H9 (cell line): ENCODE measurements at regions not wholly inside any gene's neighbourhood (a gene's known extent, or its start where the extent isn't known, plus 50 kb on each side); places are given as distances from the start of the nearest gene placed in this dataset.

Experiments
- DNase-seq: peaks from one replicate; pipeline ENCODE4 v3.0.0-alpha.2; 2017
- H2AFZ ChIP-seq: one replicate; pipeline ENCODE4 v1.6.1; 2013; ENCODE audit warnings: mild to moderate bottlenecking, low read length, control low read depth, moderate library complexity
- H2AK5ac ChIP-seq: 2 replicates; pipeline ENCODE4 v1.6.1; 2013; ENCODE audit warnings: low read length, control low read depth, mixed read lengths; ENCODE audit not compliant: insufficient read length
- H2BK120ac ChIP-seq: one replicate; pipeline ENCODE4 v1.6.1; 2013; ENCODE audit warnings: low read depth, mild to moderate bottlenecking, low read length, control low read depth, inconsistent platforms; ENCODE audit not compliant: poor library complexity, severe bottlenecking
- H2BK12ac ChIP-seq: 2 replicates; pipeline ENCODE4 v1.6.1; 2013; ENCODE audit warnings: low read length, control low read depth, mixed read lengths, low read depth; ENCODE audit not compliant: insufficient read length
- H2BK15ac ChIP-seq: 2 replicates; pipeline ENCODE4 v1.6.1; 2013; ENCODE audit warnings: low read depth, low read length, control low read depth
- H2BK20ac ChIP-seq: one replicate; pipeline ENCODE4 v1.6.1; 2013; ENCODE audit warnings: low read depth, mild to moderate bottlenecking, low read length, control low read depth, inconsistent platforms; ENCODE audit not compliant: poor library complexity, severe bottlenecking
- H2BK5ac ChIP-seq: 2 replicates; pipeline ENCODE4 v1.6.1; 2013; ENCODE audit warnings: low read length, control low read depth, mixed read lengths; ENCODE audit not compliant: insufficient read length
- H3K14ac ChIP-seq: 2 replicates; pipeline ENCODE4 v1.6.1; 2013; ENCODE audit warnings: low read length, control low read depth; ENCODE audit not compliant: insufficient read depth
- H3K18ac ChIP-seq: 2 replicates; pipeline ENCODE4 v1.6.1; 2013; ENCODE audit warnings: low read depth, mild to moderate bottlenecking, mixed read lengths, low read length, control low read depth; ENCODE audit not compliant: insufficient read length
- H3K23ac ChIP-seq: 2 replicates; pipeline ENCODE4 v1.6.1; 2013; ENCODE audit warnings: low read length, control low read depth, mixed read lengths, low read depth; ENCODE audit not compliant: insufficient read length
- H3K23me2 ChIP-seq: 2 replicates; pipeline ENCODE4 v1.6.1; 2013; ENCODE audit warnings: low read depth, mild to moderate bottlenecking, mixed read lengths, low read length, control low read depth; ENCODE audit not compliant: insufficient read length, poor library complexity, severe bottlenecking
- H3K27ac ChIP-seq: 2 replicates; pipeline ENCODE4 v1.5.1; 2013; ENCODE audit warnings: low read length, control low read depth, mixed read lengths, low read depth; ENCODE audit not compliant: insufficient read length
- H3K27me3 ChIP-seq: 2 replicates; pipeline ENCODE4 v1.6.1; 2013; ENCODE audit warnings: low read length, control low read depth, inconsistent platforms; ENCODE audit not compliant: insufficient read depth
- H3K4ac ChIP-seq: 2 replicates; pipeline ENCODE4 v1.6.1; 2013; ENCODE audit warnings: low read depth, mild to moderate bottlenecking, control low read depth, inconsistent platforms, low read length, moderate library complexity
- H3K4me1 ChIP-seq: 2 replicates; pipeline ENCODE4 v1.6.1; 2013; ENCODE audit warnings: low read length, control low read depth, inconsistent platforms; ENCODE audit not compliant: insufficient read depth
- H3K4me2 ChIP-seq: 2 replicates; pipeline ENCODE4 v1.6.1; 2013; ENCODE audit warnings: low read length, control low read depth, mixed read lengths; ENCODE audit not compliant: insufficient read length, insufficient read depth
- H3K56ac ChIP-seq: 2 replicates; pipeline ENCODE4 v1.6.1; 2013; ENCODE audit warnings: low read depth, mild to moderate bottlenecking, mixed read lengths, low read length, control low read depth; ENCODE audit not compliant: insufficient read length
- H3K79me1 ChIP-seq: 2 replicates; pipeline ENCODE4 v1.6.1; 2013; ENCODE audit warnings: low read depth, mild to moderate bottlenecking, moderate library complexity, low read length, control low read depth, inconsistent platforms; ENCODE audit not compliant: insufficient read depth, poor library complexity, severe bottlenecking
- H3K79me2 ChIP-seq: 2 replicates; pipeline ENCODE4 v1.6.1; 2013; ENCODE audit warnings: low read length, control low read depth, inconsistent platforms; ENCODE audit not compliant: insufficient read depth
- H3K9ac ChIP-seq: 2 replicates; pipeline ENCODE4 v1.6.1; 2013; ENCODE audit warnings: low read length, control low read depth, mixed read lengths; ENCODE audit not compliant: insufficient read length; ENCODE audit errors: extremely low read depth
- H3K9me3 ChIP-seq: one replicate; pipeline ENCODE4 v1.6.1; 2013; ENCODE audit warnings: low read depth, low read length, inconsistent platforms; ENCODE audit not compliant: control insufficient read depth
- H3T11ph ChIP-seq: one replicate; pipeline ENCODE4 v1.6.1; 2013; ENCODE audit warnings: mild to moderate bottlenecking, low read length, control low read depth, inconsistent platforms
- H4K20me1 ChIP-seq: one replicate; pipeline ENCODE4 v1.6.1; 2013; ENCODE audit not compliant: control insufficient read depth, insufficient read length, insufficient read depth
- H4K5ac ChIP-seq: 2 replicates; pipeline ENCODE4 v1.6.1; 2013; ENCODE audit warnings: low read depth, mild to moderate bottlenecking, mixed read lengths, low read length, control low read depth; ENCODE audit not compliant: insufficient read length
- H4K8ac ChIP-seq: replicated peaks from 2 replicates; pipeline ENCODE4 v1.6.1; 2013; ENCODE audit warnings: low read length, control low read depth, mixed read lengths, low read depth; ENCODE audit not compliant: insufficient read length
- H4K91ac ChIP-seq: 2 replicates; pipeline ENCODE4 v1.6.1; 2013; ENCODE audit warnings: low read depth, mild to moderate bottlenecking, moderate library complexity, mixed read lengths, low read length, control low read depth; ENCODE audit not compliant: insufficient read length
- H3K27ac Mint-ChIP-seq, 3 experiments: 2 replicates in 2 of 3; 3 replicates in 1 of 3; pipeline ENCODE4 v1.8.0; 2020 to 2021; ENCODE audit warnings: mixed read lengths in 3 of 3, mild to moderate bottlenecking in 1 of 3, moderate library complexity in 1 of 3
- H3K27me3 Mint-ChIP-seq: 2 replicates; pipeline ENCODE4 v1.8.0; 2021; ENCODE audit warnings: low read depth, mild to moderate bottlenecking, moderate library complexity, mixed read lengths
- H3K36me3 Mint-ChIP-seq, 3 experiments: 2 replicates in 2 of 3; 3 replicates in 1 of 3; pipeline ENCODE4 v1.8.0; 2020 to 2021; ENCODE audit warnings: low read depth in 3 of 3, mixed read lengths in 3 of 3; ENCODE audit not compliant: insufficient read depth in 1 of 3
- H3K4me1 Mint-ChIP-seq, 2 experiments: 2 replicates each; pipeline ENCODE4 v1.8.0; 2020; ENCODE audit warnings: mixed read lengths in 2 of 2
- H3K4me3 Mint-ChIP-seq, 2 experiments: 2 replicates in 1 of 2; 3 replicates in 1 of 2; pipeline ENCODE4 v1.8.0; 2020 to 2021; ENCODE audit warnings: mild to moderate bottlenecking in 2 of 2, mixed read lengths in 2 of 2, moderate library complexity in 1 of 2
- H3K9me3 Mint-ChIP-seq, 2 experiments: 2 replicates in 1 of 2; 3 replicates in 1 of 2; pipeline ENCODE4 v1.8.0; 2020; ENCODE audit warnings: mild to moderate bottlenecking in 2 of 2, mixed read lengths in 2 of 2, moderate library complexity in 1 of 2
- CTCF ChIP-seq: fragments of 200-600 bp; sonication (generic); conservative IDR thresholded peaks from 3 replicates; pipeline ENCODE4 v1.8.0; 2021; ENCODE audit warnings: antibody characterized with exemption, mild to moderate bottlenecking
- WGBS: extraction: QIAGEN DNeasy Blood & Tissue Kit; methylation state at CpG from one replicate; pipeline ENCODE4 v1.1.7; 2013; ENCODE audit warnings: missing lambda C conversion rate, low lambda C conversion rate, mixed read lengths; ENCODE audit not compliant: insufficient read length; ENCODE audit errors: extremely low coverage; 5-methylcytosine and 5-hydroxymethylcytosine counted together

- H3K9me3 Mint-ChIP-seq, result peaks cover 0 to 3% of the 10 kb centered on the region in 2 experiments; a peak in 1 of 5 replicates
- H3K23me2 ChIP-seq, result no peaks in the 10 kb centered on the region
- H3K4ac ChIP-seq, result no peak overlapping the region
- no peak overlapping the region for H3K9ac ChIP-seq
- H4K91ac ChIP-seq, result no peak overlapping the region
- H2BK120ac ChIP-seq, result no peak overlapping the region
- no peak overlapping the region for H2BK15ac ChIP-seq
- H3K23ac ChIP-seq, result no peak overlapping the region
- no peak overlapping the region for H3K18ac ChIP-seq
- H3K36me3 Mint-ChIP-seq, result no peaks in the 10 kb centered on the region
- no peak overlapping the region for H3K56ac ChIP-seq
- no peak overlapping the region for H3T11ph ChIP-seq
- DNase-seq, result no peak
- H4K8ac ChIP-seq, result no peak overlapping the region
- H3K79me2 ChIP-seq, result no peaks in the 10 kb centered on the region
- no peaks in the 10 kb centered on the region for H4K20me1 ChIP-seq
- H3K4me2 ChIP-seq, result no peak overlapping the region
- no peaks in the 10 kb centered on the region for H3K27me3 Mint-ChIP-seq
- H4K5ac ChIP-seq, result no peak overlapping the region
- TF ChIP-seq CTCF, result no peak
- no peak overlapping the region for H2AK5ac ChIP-seq
- peaks cover 3 to 6% of the 10 kb centered on the region in 2 experiments; a peak in 2 of 4 replicates for H3K4me1 Mint-ChIP-seq
- H2BK20ac ChIP-seq, result no peak overlapping the region
- H2AFZ ChIP-seq, result no peak overlapping the region
- H2BK12ac ChIP-seq, result no peak overlapping the region
- H3K4me1 ChIP-seq, result no peaks in the 10 kb centered on the region
- H3K27ac ChIP-seq, result no peak overlapping the region
- H3K27ac Mint-ChIP-seq, result no peak overlapping the region
- H3K79me1 ChIP-seq, result no peaks in the 10 kb centered on the region
- no peaks in the 10 kb centered on the region for H3K27me3 ChIP-seq
- no peaks in the 10 kb centered on the region for H3K9me3 ChIP-seq
- no peak overlapping the region for H2BK5ac ChIP-seq
- WGBS, result no CpG with 5 or more reads among the region's 8 CpGs
- no peak overlapping the region for H3K14ac ChIP-seq
- H3K4me3 Mint-ChIP-seq, result no peak overlapping the region
Measured at GRCh38 chr12:67797185-67797741, 148.7 kb downstream of the DYRK2 start.
